Ammon's horn (tissue), 1 donor: ENCODE measurements at regions not wholly inside any gene's neighbourhood (a gene's known extent, or its start where the extent isn't known, plus 50 kb on each side); places are given as distances from the start of the nearest gene placed in this dataset.
A peak's percentile ranks its signal among the peaks of the same experiment; 100 is the strongest.
"Not testable (repeated sequence)": the region's sequence is repeated elsewhere in the genome, so short reads cannot be mapped to it uniquely, and the experiment has no call there.

Source experiments
- DNase-seq: peaks from one replicate; pipeline ENCODE4 v3.0.0-alpha.2; 2016; ENCODE audit warnings: low spot score

- DNase-seq = peak; percentile 4
These were observed 196.1 kb downstream of the GOLGA6L6 start for GRCh38 chr15:20345401-20345958.

GRCh38 chr15:20344601-20345400 is 196.8 kb downstream of the GOLGA6L6 start:
- peak; percentile 13 for DNase-seq

GRCh38 chr15:20343395-20344211 is 198.0 kb downstream of the GOLGA6L6 start:
- peak; percentile 2 for DNase-seq

GRCh38 chr15:20342601-20343394 is 198.8 kb downstream of the GOLGA6L6 start:
- peak; percentile 2 for DNase-seq

GRCh38 chr15:20341901-20342600 is 199.5 kb downstream of the GOLGA6L6 start:
- peak; percentile 21 for DNase-seq

GRCh38 chr15:20340931-20341661 is 200.5 kb downstream of the GOLGA6L6 start:
- DNase-seq = peak; percentile 50

- peak; percentile 63 for DNase-seq
These were observed 201.2 kb downstream of the GOLGA6L6 start for GRCh38 chr15:20340331-20340811.

GRCh38 chr15:20339086-20339791 is 202.4 kb downstream of the GOLGA6L6 start:
- DNase-seq = peak; percentile 9

- DNase-seq = not testable (repeated sequence)
These were observed 202.9 kb downstream of the GOLGA6L6 start for GRCh38 chr15:20338671-20339070.

GRCh38 chr15:20337238-20337637 is 204.4 kb downstream of the GOLGA6L6 start:
- not testable (repeated sequence) for DNase-seq

- not testable (repeated sequence) for DNase-seq
These were observed 207.1 kb downstream of the GOLGA6L6 start for GRCh38 chr15:20334451-20334850.

GRCh38 chr15:20325751-20326150 is 215.8 kb downstream of the GOLGA6L6 start:
- DNase-seq = not testable (repeated sequence)

- not testable (repeated sequence) for DNase-seq
These were observed 224.5 kb downstream of the GOLGA6L6 start for GRCh38 chr15:20317132-20317531.

GRCh38 chr15:20311014-20311680 is 230.5 kb downstream of the GOLGA6L6 start:
- not testable (repeated sequence) for DNase-seq

- no peak for DNase-seq
These were observed 231.0 kb downstream of the GOLGA6L6 start for GRCh38 chr15:20310603-20311002.

GRCh38 chr15:20309966-20310365 is 231.6 kb downstream of the GOLGA6L6 start:
- DNase-seq = not testable (repeated sequence)

GRCh38 chr15:20309395-20309794 is 232.2 kb downstream of the GOLGA6L6 start:
- not testable (repeated sequence) for DNase-seq

GRCh38 chr15:20308027-20308690 is 233.4 kb downstream of the GOLGA6L6 start:
- not testable (repeated sequence) for DNase-seq
